HUDEP-2 (cell line): ENCODE measurements at regions not wholly inside any gene's neighbourhood (a gene's known extent, or its start where the extent isn't known, plus 50 kb on each side); places are given as distances from the start of the nearest gene placed in this dataset.

Experiments
- DNase-seq, 76 experiments: peaks; one replicate each; lab custom pipeline; 2025; ENCODE audit not compliant: unreplicated experiment in 76 of 76; lab: John Stamatoyannopoulos, UW

DNA sequence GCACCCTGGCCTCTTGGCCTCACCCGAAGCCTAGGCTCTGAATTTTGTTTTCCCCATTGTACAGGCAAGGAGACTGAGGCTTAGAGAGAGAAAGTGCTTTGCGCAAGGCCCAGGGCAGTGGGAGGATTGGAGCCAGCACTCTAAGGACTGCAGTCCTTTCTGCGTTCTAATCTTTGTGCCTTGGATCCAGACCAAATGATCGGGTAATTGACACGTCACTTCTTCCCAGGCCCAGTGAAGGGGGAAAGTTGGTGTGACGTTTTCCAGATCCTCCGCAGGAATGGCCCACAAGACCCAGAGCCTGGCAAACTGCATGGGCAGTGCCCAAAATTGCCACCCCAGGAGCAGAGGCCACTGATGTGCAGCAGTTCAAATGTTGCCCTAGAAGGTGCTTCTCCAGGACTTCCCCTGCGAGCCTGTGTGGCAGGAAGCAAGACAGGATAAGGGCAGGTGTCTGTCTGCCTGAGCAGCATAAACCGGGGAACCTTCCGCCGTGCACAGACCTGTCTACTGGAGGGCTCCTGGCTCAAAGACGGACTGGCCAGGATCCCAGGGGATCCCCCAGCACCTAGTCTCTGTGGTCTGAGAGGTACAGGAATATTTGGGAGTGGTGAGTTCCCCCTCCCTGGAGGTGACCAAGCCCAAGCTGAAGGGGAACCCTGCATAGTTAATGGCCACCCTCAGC, 194.5 kb upstream of the TLE3 start:
- no peak for DNase-seq

DNA sequence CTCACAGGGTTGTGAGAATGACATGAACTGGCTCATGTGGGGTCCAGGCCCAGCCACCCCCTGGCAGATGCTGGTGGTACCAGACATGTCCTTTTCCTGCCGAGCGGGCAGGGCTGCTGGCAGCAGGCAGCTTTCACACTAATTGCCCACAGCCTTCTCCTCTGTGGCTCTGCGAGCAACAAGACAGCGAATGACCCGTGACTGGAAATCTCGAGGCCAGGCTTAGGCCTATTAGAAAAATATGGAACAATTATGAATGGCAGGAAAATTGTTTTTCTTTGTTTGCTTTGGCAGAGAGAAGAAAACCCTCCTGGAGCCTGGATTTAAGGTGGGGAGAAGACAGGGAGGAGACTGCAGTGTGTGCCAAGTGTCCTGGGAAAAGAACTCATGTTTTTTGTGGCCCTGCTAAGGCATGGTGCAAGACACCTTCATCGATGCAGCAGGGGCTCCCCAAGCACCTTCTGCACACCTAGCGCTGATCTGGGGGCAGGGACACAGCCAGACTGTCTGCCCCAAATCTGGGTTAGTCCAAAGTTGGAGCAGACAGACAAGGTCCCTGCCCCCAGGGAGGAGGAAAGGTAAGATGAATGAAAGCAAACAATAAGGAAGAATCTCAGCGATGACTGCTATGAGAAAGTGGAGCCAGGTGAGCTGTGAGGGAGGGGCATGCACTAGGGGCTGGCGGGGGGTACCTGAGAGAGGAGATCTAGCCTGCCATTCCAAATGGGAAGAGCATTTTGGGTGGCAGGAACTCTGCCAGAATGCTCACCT, 193.8 kb upstream of the TLE3 start:
- DNase-seq = no peak

DNA sequence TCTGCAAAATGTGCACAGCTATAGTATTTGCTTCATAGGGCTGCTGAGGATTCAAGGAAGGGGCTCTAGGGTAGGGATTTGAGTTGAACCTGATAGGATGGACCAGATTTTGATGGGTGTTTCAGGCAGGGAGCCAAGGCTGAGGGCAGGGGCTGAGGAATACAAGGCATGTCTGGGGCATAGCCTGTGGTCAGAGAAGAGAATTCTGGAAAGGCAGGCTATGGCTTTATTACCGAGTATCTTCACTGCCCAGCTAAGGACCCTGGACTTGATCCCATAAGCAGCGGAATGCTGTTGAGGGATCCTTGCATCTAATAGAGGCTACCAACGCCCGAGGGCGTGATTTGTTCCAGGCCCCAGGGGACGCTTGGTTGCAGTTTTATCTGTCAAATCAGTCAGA, 193.0 kb upstream of the TLE3 start:
- no peak for DNase-seq

DNA sequence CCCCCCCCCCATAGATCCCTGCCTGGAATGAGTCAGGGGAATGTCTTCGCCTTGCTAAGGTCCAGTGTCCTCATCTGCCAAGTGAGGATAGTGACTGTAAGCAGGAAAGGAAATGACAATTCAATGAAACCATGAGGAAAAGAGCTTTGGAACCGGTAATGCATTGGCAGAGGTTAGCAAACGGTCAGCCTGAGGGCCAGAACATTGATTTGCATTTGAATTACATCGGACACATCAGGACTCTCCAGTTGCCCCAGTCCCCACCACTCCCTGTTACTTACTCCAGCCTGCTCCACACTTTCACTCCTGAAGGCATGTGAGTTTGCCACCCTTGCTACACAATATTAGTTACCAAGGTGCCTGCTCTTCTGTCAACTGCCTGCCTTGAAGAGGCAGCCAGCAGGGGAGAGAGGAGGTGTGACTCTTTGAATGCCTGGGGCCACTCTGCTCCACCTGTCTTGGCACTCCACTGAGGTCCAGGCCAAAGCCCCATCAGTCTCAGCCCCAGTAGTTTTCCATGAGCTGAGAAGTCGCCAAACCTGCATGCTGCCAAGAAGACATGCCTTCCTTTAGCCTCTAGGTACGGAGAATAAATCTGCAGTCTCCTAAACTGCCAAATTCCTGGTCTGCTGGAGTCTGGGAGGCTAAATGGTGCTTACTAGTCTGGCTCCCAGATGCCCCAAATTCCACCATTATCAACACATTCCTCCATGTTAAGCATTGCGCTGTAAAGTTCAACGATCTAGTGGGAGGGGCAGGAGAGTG, 191.7 kb upstream of the TLE3 start:
- no peak for DNase-seq

DNA sequence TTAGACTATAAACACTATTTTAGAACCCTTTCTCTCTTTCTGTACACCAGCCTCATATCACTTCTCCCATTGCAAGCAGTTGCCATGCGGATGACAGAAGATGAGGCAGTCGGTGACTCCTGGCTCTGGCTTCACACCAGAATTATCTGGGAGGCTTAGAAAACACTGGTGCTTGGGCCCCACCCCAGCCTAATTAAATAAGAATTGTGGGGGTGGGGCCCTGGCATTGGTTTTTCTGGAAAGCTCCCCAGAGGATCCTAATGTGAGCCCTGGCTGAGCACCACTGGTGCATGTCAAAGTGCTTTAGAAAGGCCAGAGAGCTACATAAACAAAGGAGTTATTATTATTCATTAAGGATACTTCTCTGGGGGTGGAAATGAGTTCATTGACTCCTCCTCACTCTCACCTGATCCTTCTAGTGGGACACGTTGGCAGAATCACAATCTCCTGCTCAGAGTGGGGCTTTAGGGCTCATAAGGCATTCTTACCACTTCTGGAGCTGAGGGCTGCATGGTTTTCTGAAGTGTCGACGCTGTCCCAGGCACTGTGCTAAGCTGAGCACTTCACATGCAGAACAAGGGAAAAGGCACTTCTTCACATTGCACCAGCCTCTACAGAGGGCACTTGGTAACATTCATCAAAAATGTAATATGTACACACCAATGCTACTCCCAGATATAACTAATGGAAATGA, 188.5 kb upstream of the TLE3 start:
- no peak for DNase-seq

DNA sequence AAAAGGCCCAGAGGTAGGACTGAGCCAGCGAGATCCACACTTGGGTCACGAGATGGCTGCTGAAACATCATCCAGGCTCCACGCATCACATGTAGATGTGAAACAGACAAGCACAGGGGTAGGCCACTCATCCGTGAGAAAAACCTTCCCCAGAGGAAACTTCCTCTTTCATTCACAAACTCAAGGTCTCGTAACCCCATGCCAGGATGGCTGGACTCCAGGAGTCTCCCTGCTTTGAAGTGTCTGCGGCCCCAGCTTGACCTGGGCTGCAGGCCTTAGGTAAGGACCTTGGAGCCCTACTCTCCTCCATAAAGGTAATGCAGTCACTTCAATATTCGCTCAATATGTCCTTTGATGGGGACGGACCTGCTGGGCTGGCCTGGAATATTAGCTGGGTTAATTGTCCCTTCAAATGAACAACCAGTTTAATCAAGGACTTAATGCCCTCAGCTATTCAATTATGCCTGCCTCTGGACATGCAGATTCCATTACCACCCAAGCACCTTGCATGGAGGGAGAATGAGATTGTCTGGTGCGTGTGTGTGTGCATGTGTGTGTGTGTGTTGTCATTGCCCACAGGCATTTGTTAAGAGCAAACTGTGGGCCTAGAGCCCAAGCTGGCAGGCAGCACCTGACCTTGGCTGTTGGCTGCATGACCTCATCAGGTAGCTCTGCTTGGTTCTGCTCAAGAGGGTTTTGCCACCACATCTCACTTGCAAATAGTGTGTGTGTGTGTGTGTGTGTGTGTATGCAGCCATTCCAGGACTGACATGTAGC, 186.9 kb upstream of the TLE3 start:
- no peak for DNase-seq

DNA sequence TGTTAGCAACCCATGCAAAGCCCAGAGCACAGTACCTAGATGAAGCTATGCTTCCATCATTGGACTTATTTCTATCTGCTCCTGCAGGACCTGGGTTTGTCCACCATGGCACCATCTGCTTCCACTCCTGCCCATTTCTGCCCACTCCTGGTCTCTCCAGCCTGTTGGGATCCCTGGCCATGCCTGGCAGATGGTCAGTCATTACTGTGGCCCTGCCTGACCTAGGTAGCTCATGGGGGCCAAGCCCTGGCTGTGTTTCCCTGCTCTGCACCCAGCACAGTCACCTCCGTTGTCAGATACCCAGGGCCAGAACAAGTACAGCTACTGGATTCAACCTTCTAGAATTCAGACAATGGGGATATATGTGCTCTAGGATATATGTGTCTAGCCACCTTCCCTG, 185.8 kb upstream of the TLE3 start:
- DNase-seq = no peak

DNA sequence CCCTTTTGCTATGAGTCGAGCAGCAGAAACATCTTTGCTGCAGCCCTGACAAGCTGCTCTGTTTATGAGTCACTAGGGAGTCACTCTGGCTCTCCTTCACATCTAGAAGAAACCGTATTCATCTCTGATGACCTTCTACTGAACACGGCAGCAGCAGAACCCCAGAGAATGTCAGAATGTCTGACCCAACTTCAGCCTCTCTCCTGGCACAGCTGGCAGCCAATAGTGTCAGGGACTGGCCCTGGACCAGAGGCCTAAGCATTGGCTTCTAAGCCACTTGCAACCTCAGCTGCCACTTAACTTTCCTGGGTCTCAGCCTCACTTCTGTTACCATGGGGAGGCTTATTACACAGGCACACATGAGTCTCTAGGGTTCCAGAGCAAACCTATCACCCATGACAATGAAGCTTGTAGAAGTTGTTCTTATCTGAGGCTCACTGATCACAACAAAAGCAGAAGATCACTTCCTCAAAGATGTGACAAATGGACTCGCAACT, 184.1 kb upstream of the TLE3 start:
- DNase-seq = no peak

DNA sequence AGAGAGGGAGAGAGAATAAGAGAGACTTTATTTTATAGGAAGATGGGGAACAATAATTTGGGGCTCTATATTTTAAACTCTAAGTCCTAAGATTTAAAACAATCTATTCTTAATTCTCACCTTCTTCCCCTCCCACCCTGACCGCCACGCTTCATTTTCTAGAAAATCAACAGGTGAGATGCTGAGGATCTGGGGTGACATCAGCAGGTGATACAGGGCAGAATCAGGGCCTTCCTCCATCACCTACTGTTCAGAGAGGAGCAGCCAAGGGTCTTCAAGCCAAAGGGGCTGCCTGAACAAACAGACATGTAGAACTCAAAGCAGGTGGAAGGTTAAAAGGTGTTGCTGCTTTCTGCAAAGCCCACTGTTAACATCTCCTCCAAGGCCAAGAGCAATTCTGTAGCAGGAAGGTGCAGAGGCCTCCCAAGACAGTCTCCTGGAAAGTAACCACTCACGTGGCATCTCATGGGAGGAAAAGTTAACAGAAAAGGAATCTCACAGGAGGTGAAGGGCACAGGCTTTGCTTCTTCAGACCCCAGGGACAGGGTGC, 183.6 kb upstream of the TLE3 start:
- DNase-seq = no peak

DNA sequence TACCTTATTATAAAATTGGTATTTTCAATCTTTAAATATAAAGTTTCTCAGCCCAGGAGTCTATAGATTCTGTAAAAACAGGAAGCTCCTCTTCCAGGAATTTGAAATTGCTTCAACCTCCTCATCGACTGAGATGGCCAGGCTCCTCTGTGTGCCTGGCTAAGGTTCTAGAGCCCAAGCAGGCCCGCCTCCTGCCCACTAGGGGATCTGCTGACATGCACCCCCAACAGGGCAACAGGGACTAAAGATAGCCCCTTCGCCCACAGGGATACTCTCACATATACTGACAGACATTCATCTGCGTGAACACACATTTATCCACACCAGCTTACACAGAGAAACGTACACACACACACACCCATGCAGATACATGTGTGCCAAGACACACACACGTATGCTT, 183.1 kb upstream of the TLE3 start:
- DNase-seq = no peak

DNA sequence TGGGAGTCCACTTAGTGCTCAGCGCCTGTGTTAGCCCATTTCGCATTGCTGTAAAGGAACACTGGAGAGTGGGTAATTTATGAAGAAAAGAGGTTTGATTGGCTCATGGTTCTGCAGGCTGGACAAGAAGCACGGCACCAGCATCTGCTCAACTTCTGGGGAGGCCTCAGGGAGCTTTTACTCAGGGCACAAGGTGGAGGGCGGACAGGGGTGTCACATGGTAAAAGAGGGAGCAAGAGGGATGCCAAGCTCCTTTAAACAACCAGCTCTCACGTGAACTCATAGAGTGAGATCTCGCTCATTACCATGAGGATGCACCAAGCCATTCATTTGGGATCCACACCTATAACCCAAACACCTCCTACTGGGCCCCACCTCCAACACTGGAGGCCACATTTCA, 181.4 kb upstream of the TLE3 start:
- no peak for DNase-seq

DNA sequence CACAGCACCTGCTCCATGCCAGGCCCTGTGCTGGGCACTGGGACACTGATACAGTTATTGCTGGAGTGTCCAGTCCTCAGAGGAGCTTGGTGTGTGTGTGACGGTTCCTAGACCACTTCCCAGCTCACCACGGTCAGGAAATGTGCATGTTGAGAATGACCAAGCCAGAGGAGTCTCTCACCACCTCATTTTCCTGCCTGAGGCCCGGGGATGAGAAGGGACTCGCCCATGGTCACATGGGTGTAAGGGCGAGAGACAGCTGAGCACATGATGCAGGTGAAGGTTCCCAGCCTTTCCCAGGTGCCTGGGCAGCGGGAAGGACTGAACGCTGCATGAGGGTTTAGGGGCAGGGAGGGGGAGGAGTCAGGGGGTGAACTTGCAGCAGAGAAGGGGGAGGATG, 180.9 kb upstream of the TLE3 start:
- no peak for DNase-seq

DNA sequence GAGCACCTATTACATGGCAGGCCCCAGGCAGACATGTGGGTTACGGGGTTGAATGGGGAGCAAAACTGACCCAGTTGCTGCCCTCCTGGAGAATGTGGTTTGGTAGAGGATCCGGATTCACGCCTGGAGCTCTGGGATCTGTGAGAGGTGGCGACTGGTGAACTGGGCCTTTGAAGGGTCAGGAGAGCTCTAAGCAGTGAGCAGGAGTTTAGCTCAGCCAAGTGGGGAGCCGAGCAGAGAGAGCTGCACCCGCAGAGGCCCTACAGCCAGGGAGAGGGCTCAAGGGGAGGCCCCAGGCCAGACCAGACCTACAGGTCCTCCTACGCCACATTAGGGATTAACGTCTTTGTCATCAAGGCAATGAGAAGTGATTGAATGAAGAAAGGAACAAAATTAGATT, 179.8 kb upstream of the TLE3 start:
- DNase-seq = no peak

DNA sequence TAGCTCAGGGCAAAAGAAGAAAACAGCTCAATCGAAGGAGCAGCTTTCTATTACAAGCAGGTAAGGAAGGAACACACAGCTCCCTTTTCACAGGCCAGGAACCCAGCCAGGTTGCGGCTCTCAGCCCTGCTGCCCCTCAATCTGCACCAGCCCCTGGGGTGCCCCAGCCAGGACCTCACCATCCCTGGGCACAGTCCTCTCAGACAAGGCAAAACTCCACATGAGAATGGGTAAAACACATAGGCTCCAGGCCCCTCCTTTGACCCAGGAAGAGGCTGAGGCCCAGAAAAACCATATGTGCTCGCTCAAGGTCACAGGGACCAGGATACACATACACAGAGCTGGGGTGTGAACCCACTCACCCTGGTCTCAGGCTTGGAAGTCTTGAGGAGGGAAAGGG, 178.7 kb upstream of the TLE3 start:
- DNase-seq = no peak

DNA sequence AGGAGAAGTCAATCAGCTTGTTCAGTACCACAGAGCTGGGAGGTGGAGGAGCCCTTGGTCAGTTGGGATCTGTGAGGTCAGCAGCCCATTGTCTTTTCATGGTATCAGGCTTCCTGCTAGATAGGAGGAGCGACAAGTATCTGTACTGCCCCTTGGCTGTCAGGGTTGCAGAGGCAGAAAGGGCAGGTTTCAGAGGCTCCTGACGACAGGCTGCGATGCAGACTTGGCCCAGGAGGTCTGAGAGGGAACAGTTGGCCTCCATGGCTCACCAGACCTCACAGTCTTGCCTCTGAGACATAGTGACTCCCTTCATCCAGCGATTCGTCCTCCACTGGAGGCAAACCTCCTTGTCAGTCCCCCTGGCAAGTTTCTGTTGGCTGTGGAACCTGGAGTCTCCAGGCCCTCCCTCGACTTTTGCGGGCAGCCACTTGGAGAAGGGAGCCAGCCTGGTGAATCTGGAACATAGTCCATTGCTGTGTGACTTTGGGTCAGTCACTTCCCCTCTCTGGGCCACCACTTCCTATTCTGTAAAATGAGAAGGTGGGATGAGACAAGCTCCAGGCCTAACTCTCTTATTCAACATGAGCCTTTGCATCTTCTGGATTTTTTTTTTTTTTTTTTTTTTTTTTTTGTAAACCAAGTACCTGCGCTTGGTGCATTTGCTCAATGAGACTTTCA, 177.9 kb upstream of the TLE3 start:
- no peak for DNase-seq

DNA sequence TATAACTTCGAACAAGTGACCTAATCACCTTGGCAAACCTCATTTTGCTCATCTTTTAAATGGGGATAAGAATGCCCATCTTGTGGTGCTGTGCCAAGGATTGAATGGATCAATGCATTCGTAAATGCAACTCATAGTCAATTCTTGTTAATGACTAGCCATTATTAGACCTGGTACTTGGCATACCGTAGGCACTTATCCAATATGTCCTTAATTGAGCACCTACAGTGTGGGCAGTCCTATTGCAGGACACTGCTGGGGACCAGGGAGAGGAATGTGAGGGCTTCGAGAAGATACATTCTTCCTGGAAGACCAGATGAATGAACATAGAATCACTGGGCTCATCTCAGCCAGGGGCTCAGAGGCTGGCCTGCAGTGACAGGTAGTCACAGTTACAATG, 177.2 kb upstream of the TLE3 start:
- no peak for DNase-seq

DNA sequence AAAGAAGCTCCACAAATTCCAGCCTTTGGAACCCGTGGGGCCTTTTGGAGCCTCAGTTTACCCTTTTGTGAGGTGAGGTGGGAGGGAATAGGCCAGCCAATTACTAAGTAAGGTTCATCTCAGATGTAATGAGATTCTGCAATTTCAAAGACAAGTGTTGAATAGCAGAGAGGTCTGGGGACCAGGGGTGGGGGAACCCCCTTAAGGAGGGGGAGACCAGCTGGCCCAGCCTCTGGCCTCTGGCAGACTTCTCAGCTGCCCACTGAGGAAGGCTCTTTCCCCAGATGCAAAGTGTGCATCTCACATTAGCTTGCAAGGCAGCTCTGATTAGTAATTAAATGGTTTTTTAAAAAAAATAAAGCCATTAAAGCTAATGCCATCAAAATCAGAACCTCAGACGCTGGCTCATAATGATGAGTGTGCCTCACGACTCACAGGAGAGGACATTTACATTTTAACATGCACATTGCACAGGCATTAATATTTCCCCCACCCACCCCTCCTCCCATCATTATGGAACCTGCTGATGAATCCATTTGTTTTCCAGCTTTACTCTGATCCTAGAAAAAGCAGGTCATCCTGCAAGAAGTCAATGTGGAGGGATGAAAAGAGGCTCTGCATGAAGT, 176.7 kb upstream of the TLE3 start:
- DNase-seq = no peak

DNA sequence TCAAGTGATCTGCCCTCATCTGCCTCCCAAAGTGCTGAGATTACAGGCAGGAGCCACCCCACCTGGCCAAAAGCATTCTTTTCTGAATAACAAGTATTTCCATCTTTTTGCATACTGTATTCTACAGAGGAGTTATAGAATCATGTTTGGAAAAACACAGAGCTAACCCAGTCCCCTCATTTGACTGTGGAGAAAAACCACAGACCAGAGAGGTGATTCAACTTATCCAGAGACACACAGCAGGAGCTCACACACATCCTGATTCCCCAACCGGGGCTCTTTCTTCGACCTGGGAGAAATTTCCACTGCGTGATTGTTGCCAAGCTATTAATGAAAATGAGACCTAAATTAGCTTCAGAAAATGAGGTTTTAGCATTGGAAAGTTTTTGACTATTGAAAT, 176.1 kb upstream of the TLE3 start:
- DNase-seq = no peak
